ENCODE measurements at regions not wholly inside any gene's neighbourhood (a gene's known extent, or its start where the extent isn't known, plus 50 kb on each side); places are given as distances from the start of the nearest gene placed in this dataset.
"Not testable (repeated sequence)": the region's sequence is repeated elsewhere in the genome, so short reads cannot be mapped to it uniquely, and the experiment has no call there.

DNA sequence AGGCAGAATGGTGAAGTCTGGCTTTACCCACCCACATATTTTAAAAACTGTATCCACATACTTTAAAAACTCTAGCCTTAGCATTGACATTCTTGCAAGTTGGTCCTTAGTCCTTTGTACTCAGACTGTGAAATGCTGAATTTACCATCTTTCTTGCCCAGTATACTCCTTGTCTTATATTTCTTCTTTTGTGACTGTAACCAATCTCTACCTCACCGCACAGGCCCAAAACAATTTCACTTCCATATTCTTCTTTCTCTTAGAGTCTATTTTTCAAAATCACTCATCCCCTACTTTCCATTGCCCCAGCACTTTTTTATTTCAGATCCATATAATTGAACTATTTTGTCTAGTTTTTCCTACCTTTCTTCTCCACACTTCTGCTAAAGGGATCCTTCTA is 892.4 kb upstream of the B3GALT2 start:
- DNase-seq: no peak

DNA sequence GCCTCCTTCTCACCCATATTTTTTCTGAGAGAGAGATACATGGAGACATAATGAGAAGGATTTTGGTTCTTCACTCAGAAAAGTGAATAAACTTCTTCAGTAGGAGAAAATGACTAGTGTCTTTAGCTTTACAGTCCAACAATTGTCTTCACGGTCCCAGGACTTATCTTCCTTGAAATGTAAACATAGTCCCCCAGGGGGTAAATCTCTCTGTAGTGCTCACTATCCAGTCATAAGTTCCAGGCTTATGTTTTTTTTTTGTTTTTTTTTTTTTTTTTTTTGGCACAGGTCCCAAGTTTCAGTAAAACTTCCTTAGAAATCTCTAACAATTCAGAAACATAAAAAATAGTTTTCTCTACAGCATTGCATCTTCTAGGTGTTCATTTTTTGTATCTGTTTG is 890.2 kb upstream of the B3GALT2 start:
- no peak for DNase-seq

DNA sequence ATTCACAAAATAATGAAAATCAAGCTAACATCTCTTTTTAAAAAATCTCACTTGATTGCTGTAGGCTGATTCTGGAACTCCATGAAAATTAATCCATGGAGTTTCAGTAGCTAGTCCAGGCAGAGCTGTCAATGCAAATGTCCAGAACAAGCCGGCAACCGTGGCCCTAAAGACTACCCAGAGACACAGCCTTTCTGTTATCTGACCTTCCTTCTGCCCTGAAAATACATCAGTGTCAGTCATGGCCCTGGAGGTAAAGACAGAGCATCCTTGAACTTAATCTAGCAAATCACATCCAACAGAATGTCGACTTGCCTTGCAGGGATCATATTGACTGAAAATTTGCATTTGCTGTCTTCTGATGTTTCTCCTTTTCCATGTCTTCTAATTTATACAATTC is 887.4 kb upstream of the B3GALT2 start:
- no peak for DNase-seq

DNA sequence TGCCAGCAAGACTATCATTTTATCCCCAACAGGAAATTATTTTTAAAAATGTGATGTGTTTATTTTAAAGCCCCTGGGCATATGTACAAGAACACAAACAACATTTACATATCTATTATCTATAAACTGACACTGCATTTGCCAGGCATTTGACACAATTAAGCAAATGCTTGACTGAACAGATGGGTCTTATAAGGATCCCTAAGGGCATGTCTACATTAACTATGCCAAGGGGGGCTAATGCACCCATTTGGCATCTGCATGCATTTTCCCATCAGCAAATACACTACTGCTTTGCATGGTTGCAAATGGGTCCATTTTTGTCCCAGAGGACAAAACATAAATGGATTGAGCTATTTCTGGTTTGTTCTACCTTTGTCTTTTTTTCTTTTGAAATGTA is 884.8 kb upstream of the B3GALT2 start:
- DNase-seq: no peak

DNA sequence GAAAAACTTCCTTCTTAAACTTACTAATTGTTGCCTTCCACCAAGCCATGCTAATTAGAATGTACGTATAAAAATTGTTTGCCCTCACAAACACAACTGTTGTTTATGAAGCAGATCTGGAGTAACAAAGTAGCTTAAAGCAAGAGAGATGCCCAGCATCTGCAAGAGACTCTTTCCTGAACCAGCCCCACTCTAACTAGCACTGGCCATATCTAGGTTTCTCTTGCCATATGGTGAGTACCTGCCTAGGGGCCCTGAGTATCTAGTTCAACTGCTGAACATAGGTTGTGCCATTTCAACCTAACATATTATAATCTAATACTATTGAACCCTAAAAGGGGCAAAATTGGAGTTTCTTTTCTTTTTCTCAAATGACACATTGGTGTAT is 883.4 kb upstream of the B3GALT2 start:
- DNase-seq: no peak

DNA sequence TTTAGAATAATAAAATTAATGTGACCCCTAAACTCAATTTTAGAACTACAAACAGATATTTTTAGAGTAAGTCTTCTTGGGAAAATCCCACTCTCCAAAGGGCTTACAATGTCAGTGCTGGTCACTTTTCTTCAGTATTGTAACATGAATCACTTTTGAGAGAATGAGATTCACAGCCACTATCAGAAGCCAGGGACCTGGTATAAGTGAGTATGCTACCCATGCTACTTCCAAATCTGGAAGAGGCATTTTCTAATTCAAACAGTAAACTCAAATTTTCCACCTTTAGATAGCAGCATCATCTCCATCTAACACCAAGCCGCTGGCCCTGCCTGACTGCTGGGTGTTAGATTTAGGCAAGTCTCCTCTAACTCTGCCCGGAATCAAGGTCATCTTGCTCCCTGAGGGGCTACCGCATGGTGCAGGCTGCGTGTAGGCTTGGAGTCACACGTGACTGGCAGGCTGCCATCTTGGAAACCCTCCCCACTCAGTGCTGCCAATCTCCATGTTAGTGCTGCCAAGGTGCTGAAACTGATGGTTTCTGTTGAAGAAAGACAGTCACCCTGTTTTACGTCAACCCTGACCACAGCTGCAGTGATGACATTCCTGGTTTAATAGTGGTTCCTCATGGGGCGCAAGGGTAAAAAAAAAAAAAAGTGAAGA is 882.9 kb upstream of the B3GALT2 start:
- no peak for DNase-seq

DNA sequence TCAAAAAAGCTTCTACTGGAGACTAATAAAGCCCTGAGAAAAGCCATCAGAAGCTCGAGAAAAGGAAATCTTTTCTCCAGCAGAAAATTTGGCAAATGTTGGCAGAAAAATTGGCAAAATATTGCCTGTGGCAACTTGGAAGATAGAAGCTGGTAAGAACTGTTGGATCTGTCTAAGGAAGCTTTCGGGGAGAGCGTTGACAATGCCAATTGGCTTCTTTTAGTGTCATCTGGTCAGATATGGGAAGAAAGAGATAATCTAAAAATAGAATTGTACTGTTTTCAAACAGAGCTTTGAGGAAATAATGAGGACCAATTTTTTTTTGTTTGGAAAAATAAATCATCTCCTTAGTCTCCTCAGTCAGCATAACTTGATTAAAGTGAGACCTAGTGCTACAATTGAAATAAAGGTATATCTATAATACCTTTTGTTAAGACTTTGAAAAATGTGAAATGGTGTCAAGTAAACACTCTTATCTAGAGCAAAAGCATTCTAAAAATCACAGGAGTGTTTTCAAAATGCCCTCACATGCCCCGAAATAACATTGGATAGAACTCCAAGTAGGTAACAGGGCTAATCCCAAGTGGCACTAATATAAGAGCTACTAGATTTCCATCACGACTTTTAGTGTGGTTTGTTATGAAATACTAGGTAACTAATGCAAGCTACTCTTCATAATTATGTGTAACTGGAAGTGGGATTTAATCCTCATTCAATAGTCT is 882.2 kb upstream of the B3GALT2 start:
- no peak for DNase-seq

DNA sequence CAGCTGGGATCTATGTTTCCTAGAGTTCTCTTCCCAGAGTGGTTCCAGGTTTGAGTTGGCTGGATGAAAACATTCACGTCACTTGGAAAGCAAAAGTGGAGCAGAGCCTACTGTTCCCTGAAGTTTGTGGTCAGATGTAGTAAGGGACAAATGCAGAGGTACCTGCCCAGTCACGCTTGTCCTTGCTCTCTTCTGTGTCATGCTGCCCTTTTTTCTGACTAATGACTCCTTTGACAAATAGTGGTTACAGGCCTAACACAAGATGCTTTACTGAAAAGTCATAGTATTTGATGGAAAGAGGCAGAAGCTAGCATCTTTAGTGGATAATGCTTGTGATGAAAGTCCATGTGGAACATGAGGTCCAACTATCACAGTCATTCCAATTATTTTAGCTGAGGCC is 881.4 kb upstream of the B3GALT2 start:
- DNase-seq: no peak

DNA sequence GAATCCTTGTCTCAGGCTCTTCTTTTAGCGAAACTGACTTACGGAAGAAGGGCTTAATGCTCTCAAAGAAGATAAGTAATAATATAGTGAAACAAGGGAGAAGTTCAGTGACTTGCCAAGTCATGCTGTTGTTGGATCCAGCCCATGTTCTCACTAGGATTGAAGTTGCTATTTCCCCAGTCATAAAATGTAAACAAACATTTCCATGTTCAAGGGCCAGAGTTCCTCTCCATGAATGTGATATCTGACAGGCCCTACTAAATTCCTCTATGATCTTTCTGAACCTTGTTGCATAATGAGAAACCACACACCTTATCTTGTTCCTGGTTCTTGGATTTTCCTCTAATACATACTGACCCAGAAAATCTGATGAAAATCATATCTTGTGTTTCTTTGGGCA is 876.5 kb upstream of the B3GALT2 start:
- DNase-seq: no peak

DNA sequence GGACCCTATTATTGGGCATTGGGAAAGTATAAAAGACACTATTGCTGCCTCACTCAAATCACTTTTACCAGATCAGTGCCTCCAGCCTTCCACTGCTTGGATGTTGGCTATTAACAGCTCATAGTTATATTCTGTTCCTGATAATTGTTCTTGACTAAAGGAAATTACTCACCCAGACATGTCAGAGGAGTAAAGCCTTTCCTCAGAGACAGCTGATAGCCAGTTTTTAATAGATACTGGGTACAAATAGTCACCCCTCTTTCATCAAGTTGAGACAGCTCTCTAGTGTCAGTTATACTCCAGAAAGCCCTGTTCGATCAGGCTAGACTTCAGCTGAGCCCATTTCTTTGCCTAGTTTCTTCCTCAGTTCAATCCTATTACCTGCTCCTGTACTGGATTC is 876.1 kb upstream of the B3GALT2 start:
- no peak for DNase-seq

DNA sequence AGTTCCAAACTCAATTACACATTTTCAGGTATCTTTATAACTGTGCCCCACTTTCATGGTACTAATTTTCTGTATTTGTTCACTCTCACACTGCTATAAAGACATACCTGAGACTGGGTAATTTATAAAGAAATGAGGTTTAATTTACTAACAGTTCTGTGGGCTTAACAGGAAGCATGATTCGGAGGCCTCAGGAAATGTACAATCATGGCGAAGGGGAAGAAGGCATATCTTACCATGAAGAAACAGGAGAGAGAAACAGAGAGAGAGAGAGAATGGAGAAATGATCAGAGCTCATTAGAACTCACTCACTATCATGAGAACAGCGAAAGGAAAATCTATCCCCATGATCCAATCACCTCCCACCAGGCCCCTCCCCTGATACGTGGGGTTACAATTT is 874.1 kb upstream of the B3GALT2 start:
- no peak for DNase-seq

DNA sequence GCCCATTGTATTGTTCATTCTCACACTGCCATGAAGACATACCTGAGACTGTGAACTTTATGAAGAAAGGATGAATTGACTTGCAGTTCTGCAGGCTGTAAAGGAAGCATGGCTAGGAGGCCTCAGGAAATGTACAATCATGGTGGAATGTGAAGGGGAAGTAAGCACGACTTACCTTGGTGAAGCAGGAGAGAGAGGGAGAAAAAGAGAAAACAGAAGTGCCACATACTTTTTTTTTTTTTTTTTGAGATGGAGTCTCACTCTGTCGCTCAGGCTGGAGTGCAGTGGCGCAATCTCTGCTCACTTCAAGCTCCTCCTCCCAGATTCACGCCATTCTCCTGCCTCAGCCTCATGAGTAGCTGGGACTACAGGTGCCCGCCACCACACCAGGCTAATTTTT is 871.9 kb upstream of the B3GALT2 start:
- not testable (repeated sequence) for DNase-seq

DNA sequence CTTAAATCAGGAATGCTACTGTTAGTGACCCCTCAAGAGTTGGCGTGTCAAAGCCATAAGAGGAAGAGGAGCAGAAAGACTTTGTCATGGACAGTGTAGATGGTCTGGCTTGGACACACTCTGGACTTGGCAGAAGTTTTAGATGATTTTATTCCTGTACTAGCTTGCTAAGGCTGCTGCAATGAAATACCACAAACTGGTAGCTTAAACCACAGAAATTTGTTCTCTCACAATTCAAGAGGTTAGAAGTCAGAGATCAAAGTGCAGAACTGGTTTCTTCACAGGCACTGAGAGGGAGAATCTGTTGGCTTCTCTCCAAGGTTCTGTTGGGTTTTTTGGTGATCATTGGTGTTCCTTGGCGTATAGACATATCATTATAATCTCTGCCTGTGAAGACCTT is 869.8 kb upstream of the B3GALT2 start:
- DNase-seq: no peak

DNA sequence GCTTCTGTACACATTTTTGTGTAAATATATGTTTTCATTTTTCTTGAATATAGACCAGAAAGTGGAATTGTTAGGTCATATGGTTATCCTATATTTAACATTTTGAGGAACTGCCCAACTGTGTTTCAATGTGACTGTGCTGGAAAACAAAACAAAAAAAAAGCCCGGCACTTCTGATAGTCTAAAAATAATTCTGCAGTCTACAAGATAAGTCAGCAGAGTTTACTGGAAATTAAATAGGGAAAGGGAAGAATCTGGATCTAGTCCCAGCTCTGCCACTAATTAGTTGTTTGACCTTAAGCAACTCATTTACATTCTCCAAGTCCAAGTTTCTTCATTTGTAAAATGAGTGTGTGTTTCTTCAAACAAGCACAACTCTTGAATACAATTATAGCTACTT is 869.1 kb upstream of the B3GALT2 start:
- DNase-seq: no peak

DNA sequence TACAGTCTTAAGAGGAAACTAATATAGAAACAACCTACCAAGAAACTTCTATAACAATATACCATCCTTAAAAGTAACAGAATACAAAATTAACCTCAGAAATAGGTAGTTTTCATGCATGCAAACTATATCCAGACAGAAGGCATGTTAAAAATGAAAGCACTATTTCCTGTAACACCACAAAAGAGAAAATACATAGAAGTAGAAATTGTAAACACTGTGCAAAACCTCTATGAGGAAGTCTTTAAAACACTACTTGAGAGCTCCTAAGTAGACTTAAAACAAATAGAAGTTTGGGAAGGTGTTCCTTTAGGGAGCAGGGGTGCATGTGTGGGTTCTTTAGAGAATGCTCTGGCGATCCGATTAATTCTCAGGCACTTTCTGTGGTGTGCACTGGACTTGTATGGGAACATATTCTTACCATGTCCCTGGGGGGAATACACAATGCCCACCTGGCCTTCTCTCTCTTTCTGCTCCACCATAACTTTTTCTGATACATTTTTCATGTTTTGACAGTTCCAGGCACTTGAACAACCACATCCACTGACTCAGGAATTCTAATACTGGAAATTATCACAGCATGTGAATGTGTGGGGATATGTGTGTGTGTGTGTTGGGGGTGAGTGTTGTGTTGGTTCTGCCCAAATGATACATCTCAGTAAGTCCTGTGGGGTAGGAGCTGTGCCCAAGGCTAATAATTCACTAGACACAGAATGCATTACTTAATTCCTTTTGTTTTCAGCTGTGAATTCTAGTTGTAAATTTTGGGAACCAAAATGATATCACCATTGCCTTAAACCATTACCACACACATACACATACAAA is 866.3 kb upstream of the B3GALT2 start:
- no peak for DNase-seq

DNA sequence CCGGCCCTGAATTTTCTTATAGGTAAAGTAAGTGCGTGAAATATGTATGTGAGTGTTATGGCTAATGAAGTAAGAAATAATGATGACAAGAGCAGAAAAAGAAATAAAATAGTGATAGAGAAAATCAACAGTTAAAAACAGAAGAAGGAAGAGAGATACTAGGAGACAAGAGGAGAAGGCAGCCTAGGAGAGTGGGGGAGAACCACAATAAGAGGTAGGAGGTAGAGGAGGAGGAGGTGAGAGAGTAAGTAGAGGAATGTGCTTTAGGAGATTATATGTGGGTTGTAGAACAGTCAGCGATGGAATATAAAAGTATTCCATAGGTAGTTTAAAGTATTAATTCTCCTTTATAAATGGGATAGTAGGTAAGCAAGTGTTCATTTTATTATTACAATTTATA is 861.5 kb upstream of the B3GALT2 start:
- DNase-seq: no peak

DNA sequence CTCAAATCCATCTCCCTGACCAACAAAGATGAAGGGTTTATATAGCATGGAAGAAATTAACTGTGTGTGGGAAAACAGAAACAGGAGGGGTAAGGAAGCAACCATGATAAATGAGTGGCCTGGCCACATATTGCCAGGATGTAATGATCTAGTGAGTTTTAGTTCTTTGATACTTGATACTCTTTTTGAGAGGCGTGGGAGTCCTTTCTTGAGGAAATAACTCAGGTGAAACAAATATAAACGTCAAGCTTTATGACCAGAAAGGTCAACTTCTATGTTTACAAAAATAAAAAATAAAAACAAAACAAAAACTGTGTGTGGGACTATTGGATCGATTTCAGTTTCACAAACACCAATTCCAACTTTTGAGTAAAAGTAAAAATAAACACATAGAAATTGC is 860.8 kb upstream of the B3GALT2 start:
- no peak for DNase-seq

DNA sequence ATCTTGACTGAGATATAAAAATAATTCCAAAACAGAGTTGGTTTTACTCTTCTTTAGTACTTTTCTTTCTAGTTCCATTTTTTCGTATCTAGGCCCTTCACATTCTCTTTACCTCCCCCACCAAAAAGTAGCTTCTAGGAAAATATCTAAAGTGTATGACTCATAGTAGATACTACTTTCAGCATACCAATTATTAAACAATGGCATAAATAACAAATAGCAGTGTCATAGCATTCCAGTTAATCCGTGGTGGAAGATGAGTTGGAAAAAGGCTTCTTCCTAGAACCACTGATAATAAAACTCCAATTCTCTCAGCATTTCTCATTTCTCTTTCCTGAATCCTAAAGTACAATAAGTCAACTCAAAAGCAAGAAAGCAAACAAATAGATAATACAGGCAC is 859.0 kb upstream of the B3GALT2 start:
- no peak for DNase-seq

DNA sequence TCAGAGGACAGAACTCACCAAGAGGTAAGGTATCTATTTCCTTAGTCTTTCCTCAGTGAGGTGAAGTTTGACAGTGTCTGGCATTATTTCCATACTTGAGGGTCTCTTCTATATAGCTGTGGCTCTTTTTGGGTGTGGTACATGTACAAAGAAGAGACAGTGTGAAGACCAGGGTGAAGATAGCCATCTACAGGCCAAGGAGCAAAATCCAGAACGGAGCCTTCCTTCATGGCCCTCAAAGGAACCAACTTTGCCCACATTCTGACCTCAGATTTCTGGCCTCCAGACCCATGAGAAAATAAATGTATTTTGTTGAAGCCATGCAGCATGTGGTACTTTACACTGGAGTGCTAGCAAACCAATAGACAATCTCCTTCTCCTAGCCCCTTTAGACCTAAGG is 858.5 kb upstream of the B3GALT2 start:
- no peak for DNase-seq

DNA sequence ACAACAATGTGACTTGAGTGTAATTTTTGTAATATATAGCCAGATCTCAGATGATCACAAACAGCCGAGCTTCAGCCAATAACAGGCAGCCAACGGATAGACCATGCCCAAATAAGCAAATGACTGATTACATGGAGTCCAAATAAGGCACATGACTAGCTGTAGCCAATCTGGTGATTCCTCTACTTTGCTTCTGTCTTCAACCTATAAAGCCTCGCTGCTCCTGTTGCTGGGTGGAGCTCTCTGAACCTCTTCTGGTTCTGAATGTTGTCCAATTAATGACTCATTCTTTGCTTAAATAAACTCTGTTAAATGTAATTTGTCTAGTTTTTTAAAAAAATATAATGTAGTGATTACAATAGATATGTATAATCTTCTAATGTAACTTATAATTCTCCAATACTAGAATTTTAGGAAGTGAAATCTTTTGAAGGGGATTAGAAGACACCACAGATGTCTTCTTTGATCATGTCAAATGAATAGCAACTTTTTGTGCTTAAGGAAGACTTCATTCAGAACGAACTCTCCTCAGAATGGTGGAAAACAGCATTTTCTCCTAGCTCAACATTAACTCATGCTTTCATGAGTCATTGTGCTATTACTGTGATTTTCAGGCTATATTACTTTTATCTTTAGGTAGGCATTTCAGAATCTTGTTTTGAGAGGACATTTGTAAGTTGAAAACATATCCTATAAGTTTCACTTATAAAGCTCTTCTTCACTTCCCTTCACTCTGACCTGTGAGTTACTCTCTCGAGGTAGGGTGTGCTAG is 857.8 kb upstream of the B3GALT2 start:
- DNase-seq: no peak

DNA sequence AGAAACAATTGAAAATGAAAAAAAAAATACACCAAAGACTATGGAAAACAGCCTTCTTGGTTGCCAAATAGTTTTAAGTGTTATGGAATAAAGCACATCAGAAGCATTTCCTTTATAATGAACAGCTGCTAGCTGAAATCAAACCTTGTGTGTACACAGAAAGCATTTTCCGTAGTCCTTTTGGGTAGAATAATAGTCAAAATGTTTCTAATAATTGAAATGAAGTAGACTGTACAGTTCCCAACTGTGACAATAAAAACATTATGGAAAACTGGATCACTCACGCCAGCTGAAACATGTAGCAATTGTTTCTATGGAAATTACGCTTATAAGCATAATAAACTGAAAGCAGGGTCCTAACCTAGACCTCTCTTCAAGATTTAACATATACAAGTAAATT is 856.3 kb upstream of the B3GALT2 start:
- DNase-seq: no peak

DNA sequence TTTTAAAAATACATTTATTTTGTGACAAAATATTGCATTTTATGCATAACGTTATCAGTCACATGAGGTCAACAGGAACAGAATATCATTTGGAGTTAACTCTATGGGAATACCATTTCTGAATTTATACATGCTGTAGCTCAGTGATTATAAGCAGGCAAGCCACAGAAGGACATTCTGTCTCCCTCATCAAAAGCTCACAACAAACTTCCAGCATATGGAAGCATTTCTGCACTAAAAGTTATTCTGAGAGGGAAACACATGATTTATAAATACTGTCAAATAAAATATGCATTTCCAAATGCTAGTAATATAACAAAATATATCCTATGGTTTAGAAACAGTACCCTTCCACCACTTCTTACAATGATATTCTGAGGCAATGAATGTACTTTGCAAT is 854.1 kb upstream of the B3GALT2 start:
- no peak for DNase-seq

DNA sequence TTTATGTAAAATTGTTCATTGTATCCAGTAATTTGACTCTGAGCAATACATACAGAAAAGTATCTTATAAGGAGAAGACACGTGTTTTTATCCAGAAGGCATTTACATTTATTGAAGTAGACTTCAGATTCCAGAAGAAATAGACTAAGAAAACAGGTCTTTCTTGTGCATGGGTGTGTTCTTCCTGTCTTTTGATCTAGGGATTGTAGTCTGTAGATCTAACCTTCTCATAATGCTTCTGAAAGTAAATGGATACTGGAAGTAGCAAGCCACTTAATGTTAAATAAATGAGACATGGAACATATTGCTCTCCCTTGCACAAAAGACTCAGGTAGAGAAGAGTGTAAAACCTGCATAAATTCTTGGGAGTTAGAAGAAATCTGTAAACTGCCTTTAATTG is 853.2 kb upstream of the B3GALT2 start:
- no peak for DNase-seq
